SK-N-MC (cell line): ENCODE measurements at regions not wholly inside any gene's neighbourhood (a gene's known extent, or its start where the extent isn't known, plus 50 kb on each side); places are given as distances from the start of the nearest gene placed in this dataset.

ENCODE experiments used
- EZH2 ChIP-seq: fragments of 200-600 bp; sonication (generic); IDR thresholded peaks from one replicate; pipeline ENCODE4 v1.6.1; 2017; ENCODE audit warnings: antibody characterized with exemption
- POLR2AphosphoS5 ChIP-seq: IDR thresholded peaks from 2 replicates; pipeline ENCODE4 v1.6.1; 2012; ENCODE audit warnings: mild to moderate bottlenecking, low read depth, low read length, borderline replicate concordance

- TF ChIP-seq POLR2AphosphoS5, result no peak
- TF ChIP-seq EZH2, result no peak
These were observed 183.6 kb downstream of the IGLL1 start for GRCh38 chr22:23396362-23397007.
